DND-41 (cell line): ENCODE measurements at regions not wholly inside any gene's neighbourhood (a gene's known extent, or its start where the extent isn't known, plus 50 kb on each side); places are given as distances from the start of the nearest gene placed in this dataset.

Source experiments
- EZH2 ChIP-seq: IDR thresholded peaks from 3 replicates; pipeline ENCODE4 v1.6.1; 2012; ENCODE audit warnings: borderline replicate concordance, low read depth, mild to moderate bottlenecking, moderate library complexity, low read length, inconsistent platforms; ENCODE audit not compliant: severe bottlenecking
- TF ChIP-seq, protein P1 (sequence below): IDR thresholded peaks from 2 replicates; pipeline ENCODE4 v1.5.1; 2012; ENCODE audit warnings: borderline replicate concordance, low read length, moderate library complexity, mild to moderate bottlenecking; ENCODE audit not compliant: poor library complexity, severe bottlenecking; ENCODE audit errors: extremely low read depth

DNA sequence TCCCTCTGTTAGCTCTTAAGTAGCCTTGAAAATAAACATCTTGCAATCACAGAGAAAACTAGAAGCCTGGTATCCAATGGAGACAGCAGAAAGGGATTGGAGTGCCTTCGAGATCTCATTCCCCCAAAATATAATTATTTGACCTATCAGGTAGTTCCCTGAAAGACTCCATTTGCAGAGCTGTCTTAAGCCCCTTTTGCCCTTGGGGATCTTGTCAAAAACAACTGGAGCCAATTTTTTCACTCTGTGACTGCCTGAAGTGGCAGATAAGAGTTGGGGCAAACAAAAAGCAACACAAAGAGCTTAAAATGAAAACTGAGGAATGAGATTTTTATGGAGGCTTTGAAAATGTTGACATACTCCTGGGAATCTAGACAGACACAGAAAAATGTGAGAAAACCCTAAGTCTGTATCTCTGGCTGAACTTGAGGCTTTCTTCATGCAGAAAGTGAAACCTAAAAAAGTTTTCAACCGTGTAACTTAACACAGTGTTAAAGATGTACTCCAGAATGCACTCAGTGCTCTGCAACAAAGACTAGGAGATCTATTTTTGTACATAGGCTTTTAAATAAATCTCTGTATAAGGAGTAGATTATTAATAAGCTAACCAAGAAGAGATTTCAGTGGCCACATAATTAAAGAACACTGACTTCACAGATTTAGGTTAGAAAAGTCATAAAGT lies 971.1 kb upstream of the MAN1A1 start:
- TF ChIP-seq, protein P1, sequence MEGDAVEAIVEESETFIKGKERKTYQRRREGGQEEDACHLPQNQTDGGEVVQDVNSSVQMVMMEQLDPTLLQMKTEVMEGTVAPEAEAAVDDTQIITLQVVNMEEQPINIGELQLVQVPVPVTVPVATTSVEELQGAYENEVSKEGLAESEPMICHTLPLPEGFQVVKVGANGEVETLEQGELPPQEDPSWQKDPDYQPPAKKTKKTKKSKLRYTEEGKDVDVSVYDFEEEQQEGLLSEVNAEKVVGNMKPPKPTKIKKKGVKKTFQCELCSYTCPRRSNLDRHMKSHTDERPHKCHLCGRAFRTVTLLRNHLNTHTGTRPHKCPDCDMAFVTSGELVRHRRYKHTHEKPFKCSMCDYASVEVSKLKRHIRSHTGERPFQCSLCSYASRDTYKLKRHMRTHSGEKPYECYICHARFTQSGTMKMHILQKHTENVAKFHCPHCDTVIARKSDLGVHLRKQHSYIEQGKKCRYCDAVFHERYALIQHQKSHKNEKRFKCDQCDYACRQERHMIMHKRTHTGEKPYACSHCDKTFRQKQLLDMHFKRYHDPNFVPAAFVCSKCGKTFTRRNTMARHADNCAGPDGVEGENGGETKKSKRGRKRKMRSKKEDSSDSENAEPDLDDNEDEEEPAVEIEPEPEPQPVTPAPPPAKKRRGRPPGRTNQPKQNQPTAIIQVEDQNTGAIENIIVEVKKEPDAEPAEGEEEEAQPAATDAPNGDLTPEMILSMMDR = no peak
- TF ChIP-seq EZH2 = no peak
